Fibroblast of pulmonary artery (primary cell): ENCODE measurements at regions not wholly inside any gene's neighbourhood (a gene's known extent, or its start where the extent isn't known, plus 50 kb on each side); places are given as distances from the start of the nearest gene placed in this dataset.

Experiments used
- DNase-seq: peaks from one replicate; pipeline ENCODE4 v3.0.0-alpha.2; 2010; ENCODE audit warnings: low read depth
- H3K4me3 ChIP-seq: replicated peaks from 2 replicates; pipeline ENCODE4 v1.5.1; 2011; ENCODE audit warnings: low read depth, mild to moderate bottlenecking, control low read depth, low read length, moderate library complexity
- CTCF ChIP-seq: IDR thresholded peaks from 2 replicates; pipeline ENCODE4 v1.5.1; 2011; ENCODE audit warnings: mild to moderate bottlenecking, control low read depth, low read length, inconsistent platforms; ENCODE audit errors: missing control alignments

- no peak overlapping the region for H3K4me3 ChIP-seq
- DNase-seq: no peak
- TF ChIP-seq CTCF: no peak
Observed at GRCh38 chr3:117671722-117672318, 962.2 kb downstream of the TUSC7 start.

DNA sequence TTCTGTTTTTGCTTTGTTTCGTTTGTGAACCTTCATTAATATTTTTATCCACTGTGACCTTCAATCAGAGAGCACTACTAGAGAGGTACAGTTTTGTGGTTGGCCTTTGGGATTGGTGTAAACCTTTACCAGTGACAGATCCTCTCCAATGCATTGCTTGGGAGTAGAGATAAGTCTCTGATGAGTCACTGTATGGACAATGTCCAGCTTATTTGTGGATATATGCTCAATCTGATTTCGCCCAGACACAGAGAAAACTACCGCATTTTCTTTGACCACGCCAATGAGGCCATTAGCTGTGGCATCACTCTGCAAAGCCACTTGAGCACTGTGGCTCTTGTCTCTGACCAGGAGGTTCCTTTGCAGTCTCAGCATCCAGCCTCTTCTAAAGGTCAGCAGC lies 964.7 kb downstream of the TUSC7 start:
- TF ChIP-seq CTCF: no peak
- DNase-seq: no peak
- no peak overlapping the region for H3K4me3 ChIP-seq

DNA sequence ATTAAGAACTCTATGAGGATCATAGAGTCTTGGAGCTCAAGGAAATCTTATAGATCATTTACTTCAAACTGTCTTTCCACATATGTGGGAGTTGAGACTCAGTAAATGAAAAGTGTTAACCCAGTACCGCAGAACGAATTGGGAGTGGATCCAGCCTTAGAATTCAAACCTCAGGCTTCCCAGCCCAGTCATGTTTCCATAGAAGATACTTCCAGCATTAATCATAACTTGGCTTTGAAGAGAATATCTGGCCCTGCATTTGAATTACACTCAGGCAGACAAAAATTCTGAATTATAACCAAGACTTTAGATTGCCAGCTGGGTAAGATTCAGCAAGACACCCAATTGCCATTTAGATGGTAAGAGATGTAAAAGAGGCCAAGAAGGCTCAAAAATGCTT lies 972.0 kb downstream of the TUSC7 start:
- DNase-seq: peak; percentile 73

DNA sequence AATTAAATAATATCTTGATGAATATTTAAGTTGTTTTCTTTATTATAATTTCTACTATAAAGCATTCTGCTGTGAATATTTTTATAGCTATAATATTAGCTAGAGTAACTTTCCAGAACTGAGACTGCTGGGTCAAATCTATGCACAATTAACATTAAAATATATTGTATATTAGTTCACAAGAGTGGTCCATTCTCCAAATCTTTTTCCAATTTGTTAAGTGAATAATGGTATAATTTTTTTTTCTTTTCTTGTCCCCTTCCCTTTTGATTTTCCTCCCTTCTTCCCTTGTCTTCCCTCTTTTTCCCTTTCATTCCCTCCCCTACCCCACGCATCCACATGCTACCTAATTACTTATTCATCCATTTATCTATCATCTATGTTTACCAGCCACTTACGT lies 977.5 kb downstream of the TUSC7 start:
- no peak overlapping the region for H3K4me3 ChIP-seq
- TF ChIP-seq CTCF: no peak
- no peak for DNase-seq

More for the DNA sequence above, 972.0 kb downstream of the TUSC7 start:
- no peak for TF ChIP-seq CTCF
- no peak overlapping the region for H3K4me3 ChIP-seq

DNA sequence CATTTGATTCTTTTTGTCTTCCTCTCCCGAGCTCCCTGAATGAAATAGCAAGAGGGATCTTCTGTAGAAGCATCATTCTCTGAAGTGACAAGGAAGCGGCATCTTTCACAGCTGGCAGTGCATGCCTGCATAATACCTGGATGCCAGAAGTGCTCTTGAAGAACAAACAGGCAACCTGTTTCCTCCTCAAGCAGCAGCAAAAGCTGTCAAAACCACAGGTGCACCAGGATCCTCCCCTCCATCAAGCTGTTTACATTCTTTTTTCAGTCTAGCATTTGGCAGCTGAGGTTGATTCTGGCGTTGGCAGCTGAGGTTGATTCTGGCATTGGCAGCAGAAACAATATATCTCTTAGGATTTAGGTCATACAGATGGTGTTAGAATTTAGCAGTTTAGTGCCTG lies 979.0 kb downstream of the TUSC7 start:
- no peak for TF ChIP-seq CTCF
- H3K4me3 ChIP-seq: no peak overlapping the region
- DNase-seq: no peak

DNA sequence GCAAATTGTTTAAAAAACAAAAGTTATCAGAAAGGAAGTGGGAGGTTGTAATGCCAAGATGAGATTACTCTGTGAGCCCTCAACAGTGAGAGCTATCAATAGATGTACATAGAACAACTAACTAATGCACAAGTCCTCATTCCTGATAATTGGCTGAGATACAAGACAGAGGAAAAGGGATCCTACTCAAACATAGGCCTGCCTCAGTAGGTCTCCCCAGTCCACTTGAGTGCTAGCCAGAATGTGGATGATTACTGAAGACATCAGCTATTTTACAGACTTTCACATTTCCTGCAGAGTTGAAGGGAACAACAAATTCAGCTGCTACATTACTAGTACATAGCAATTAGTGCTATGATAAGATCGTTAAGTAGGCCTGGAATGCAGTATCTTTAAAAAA lies 981.9 kb downstream of the TUSC7 start:
- H3K4me3 ChIP-seq: no peak overlapping the region
- DNase-seq: no peak
- TF ChIP-seq CTCF: no peak

- DNase-seq: peak; percentile 48
- no peak overlapping the region for H3K4me3 ChIP-seq
- no peak for TF ChIP-seq CTCF
Observed at GRCh38 chr3:117692416-117692995, 982.9 kb downstream of the TUSC7 start.
